ENCODE measurements at regions not wholly inside any gene's neighbourhood (a gene's known extent, or its start where the extent isn't known, plus 50 kb on each side); places are given as distances from the start of the nearest gene placed in this dataset.

GRCh38 chr6:66985816-66986215 is 1278.8 kb upstream of the EYS start:
- H3K36me3 Mint-ChIP-seq (ENCODE audit: low read depth), result no peaks in the 10 kb centered on the region
- H3K4me1 Mint-ChIP-seq, result no peaks in the 10 kb centered on the region
- no peak for DNase-seq
- POLR2A ChIA-PET, result no interaction called here
- no peaks in the 10 kb centered on the region for H3K27me3 Mint-ChIP-seq
- no peak overlapping the region for H3K4me3 Mint-ChIP-seq
- peaks cover 8% of the 10 kb centered on the region for H3K9me3 Mint-ChIP-seq
- CTCF ChIA-PET, result no interaction called here
- no peak overlapping the region for H3K27ac Mint-ChIP-seq

GRCh38 chr6:66970373-66970772 is 1263.3 kb upstream of the EYS start:
- POLR2A ChIA-PET, result no interaction called here
- no peak for DNase-seq
- no peak overlapping the region for H3K4me3 Mint-ChIP-seq
- no peaks in the 10 kb centered on the region for H3K4me1 Mint-ChIP-seq
- CTCF ChIA-PET, result no interaction called here
- H3K27ac Mint-ChIP-seq, result no peak overlapping the region
- no peaks in the 10 kb centered on the region for H3K36me3 Mint-ChIP-seq (ENCODE audit: low read depth)
- no peaks in the 10 kb centered on the region for H3K27me3 Mint-ChIP-seq
- no peaks in the 10 kb centered on the region for H3K9me3 Mint-ChIP-seq

GRCh38 chr6:66965227-66965626 is 1258.2 kb upstream of the EYS start:
- H3K4me3 Mint-ChIP-seq, result no peak overlapping the region
- ChIA-PET CTCF (no interaction called here), POLR2A (no interaction called here)
- H3K27me3 Mint-ChIP-seq, result no peaks in the 10 kb centered on the region
- no peak overlapping the region for H3K27ac Mint-ChIP-seq
- H3K9me3 Mint-ChIP-seq, result peaks cover 4% of the 10 kb centered on the region
- no peaks in the 10 kb centered on the region for H3K36me3 Mint-ChIP-seq (ENCODE audit: low read depth)
- H3K4me1 Mint-ChIP-seq, result no peaks in the 10 kb centered on the region
- DNase-seq, result no peak

GRCh38 chr6:66964216-66964615 is 1257.2 kb upstream of the EYS start:
- CTCF ChIA-PET, result no interaction called here
- H3K9me3 Mint-ChIP-seq, result peaks cover 4% of the 10 kb centered on the region
- H3K36me3 Mint-ChIP-seq (ENCODE audit: low read depth), result no peaks in the 10 kb centered on the region
- H3K4me1 Mint-ChIP-seq, result no peaks in the 10 kb centered on the region
- H3K27me3 Mint-ChIP-seq, result no peaks in the 10 kb centered on the region
- POLR2A ChIA-PET, result no interaction called here
- no peak overlapping the region for H3K27ac Mint-ChIP-seq
- no peak overlapping the region for H3K4me3 Mint-ChIP-seq
- DNase-seq, result no peak

GRCh38 chr6:66962082-66962481 is 1255.1 kb upstream of the EYS start:
- POLR2A ChIA-PET, result no interaction called here
- H3K9me3 Mint-ChIP-seq, result peaks cover 6% of the 10 kb centered on the region
- no peaks in the 10 kb centered on the region for H3K27me3 Mint-ChIP-seq
- no peaks in the 10 kb centered on the region for H3K4me1 Mint-ChIP-seq
- CTCF ChIA-PET, result no interaction called here
- DNase-seq, result no peak
- no peak overlapping the region for H3K27ac Mint-ChIP-seq
- H3K4me3 Mint-ChIP-seq, result no peak overlapping the region
- H3K36me3 Mint-ChIP-seq (ENCODE audit: low read depth), result no peaks in the 10 kb centered on the region

GRCh38 chr6:66961191-66961590 is 1254.2 kb upstream of the EYS start:
- Mint-ChIP-seq H3K36me3 (ENCODE audit: low read depth) (no peaks in the 10 kb centered on the region), H3K4me1 (no peaks in the 10 kb centered on the region), H3K4me3 (no peak overlapping the region), H3K27ac (no peak overlapping the region), H3K9me3 (peaks cover 6% of the 10 kb centered on the region), H3K27me3 (no peaks in the 10 kb centered on the region)
- CTCF ChIA-PET, result no interaction called here
- POLR2A ChIA-PET, result no interaction called here
- no peak for DNase-seq

GRCh38 chr6:66949191-66949661 is 1242.2 kb upstream of the EYS start:
- no peak for DNase-seq
- Mint-ChIP-seq H3K4me3 (no peak overlapping the region), H3K9me3 (peaks cover 11% of the 10 kb centered on the region), H3K27me3 (no peaks in the 10 kb centered on the region), H3K36me3 (ENCODE audit: low read depth) (no peaks in the 10 kb centered on the region), H3K4me1 (no peaks in the 10 kb centered on the region), H3K27ac (no peak overlapping the region)
- ChIA-PET CTCF (no interaction called here), POLR2A (no interaction called here)

- no peaks in the 10 kb centered on the region for H3K36me3 Mint-ChIP-seq (ENCODE audit: low read depth)
- POLR2A ChIA-PET, result no interaction called here
- H3K4me1 Mint-ChIP-seq, result no peaks in the 10 kb centered on the region
- peaks cover 12% of the 10 kb centered on the region for H3K9me3 Mint-ChIP-seq
- no peaks in the 10 kb centered on the region for H3K27me3 Mint-ChIP-seq
- no peak overlapping the region for H3K4me3 Mint-ChIP-seq
- no peak for DNase-seq
- H3K27ac Mint-ChIP-seq, result no peak overlapping the region
- CTCF ChIA-PET, result no interaction called here
Observed at GRCh38 chr6:66948106-66948505, 1241.1 kb upstream of the EYS start.

GRCh38 chr6:66940003-66940402 is 1233.0 kb upstream of the EYS start:
- Mint-ChIP-seq H3K4me1 (no peaks in the 10 kb centered on the region), H3K27me3 (no peaks in the 10 kb centered on the region), H3K36me3 (ENCODE audit: low read depth) (no peaks in the 10 kb centered on the region), H3K9me3 (peaks cover 21% of the 10 kb centered on the region), H3K27ac (no peak overlapping the region), H3K4me3 (no peak overlapping the region)
- no peak for DNase-seq
- ChIA-PET CTCF (no interaction called here), POLR2A (no interaction called here)

GRCh38 chr6:66937180-66937579 is 1230.2 kb upstream of the EYS start:
- no peak overlapping the region for H3K27ac Mint-ChIP-seq
- H3K36me3 Mint-ChIP-seq (ENCODE audit: low read depth), result no peaks in the 10 kb centered on the region
- ChIA-PET POLR2A (no interaction called here), CTCF (no interaction called here)
- peaks cover 13% of the 10 kb centered on the region for H3K9me3 Mint-ChIP-seq
- H3K4me1 Mint-ChIP-seq, result no peaks in the 10 kb centered on the region
- no peak overlapping the region for H3K4me3 Mint-ChIP-seq
- no peaks in the 10 kb centered on the region for H3K27me3 Mint-ChIP-seq
- DNase-seq, result no peak

GRCh38 chr6:66935612-66936011 is 1228.6 kb upstream of the EYS start:
- ChIA-PET POLR2A (no interaction called here), CTCF (no interaction called here)
- H3K4me3 Mint-ChIP-seq, result no peak overlapping the region
- no peaks in the 10 kb centered on the region for H3K36me3 Mint-ChIP-seq (ENCODE audit: low read depth)
- no peaks in the 10 kb centered on the region for H3K27me3 Mint-ChIP-seq
- H3K27ac Mint-ChIP-seq, result no peak overlapping the region
- no peak for DNase-seq
- no peaks in the 10 kb centered on the region for H3K4me1 Mint-ChIP-seq
- H3K9me3 Mint-ChIP-seq, result peaks cover 11% of the 10 kb centered on the region

- no peak for DNase-seq
- CTCF ChIA-PET, result no interaction called here
Observed at GRCh38 chr6:66931787-66932186, 1224.8 kb upstream of the EYS start.

GRCh38 chr6:66930559-66931290 is 1223.7 kb upstream of the EYS start:
- no peak for DNase-seq
- no peaks in the 10 kb centered on the region for H3K4me1 Mint-ChIP-seq
- no peaks in the 10 kb centered on the region for H3K27me3 Mint-ChIP-seq
- H3K4me3 Mint-ChIP-seq, result no peak overlapping the region
- peaks cover 25% of the 10 kb centered on the region for H3K9me3 Mint-ChIP-seq
- no peaks in the 10 kb centered on the region for H3K36me3 Mint-ChIP-seq (ENCODE audit: low read depth)
- H3K27ac Mint-ChIP-seq, result no peak overlapping the region
- POLR2A ChIA-PET, result no interaction called here
- CTCF ChIA-PET, result no interaction called here

More at GRCh38 chr6:66931787-66932186, 1224.8 kb upstream of the EYS start:
- no peak overlapping the region for H3K27ac Mint-ChIP-seq
- H3K36me3 Mint-ChIP-seq (ENCODE audit: low read depth), result no peaks in the 10 kb centered on the region
- no peak overlapping the region for H3K4me3 Mint-ChIP-seq
- POLR2A ChIA-PET, result no interaction called here
- H3K9me3 Mint-ChIP-seq, result peaks cover 22% of the 10 kb centered on the region
- no peaks in the 10 kb centered on the region for H3K4me1 Mint-ChIP-seq
- no peaks in the 10 kb centered on the region for H3K27me3 Mint-ChIP-seq

GRCh38 chr6:66926060-66926459 is 1219.0 kb upstream of the EYS start:
- Mint-ChIP-seq H3K27ac (no peak overlapping the region), H3K27me3 (no peaks in the 10 kb centered on the region), H3K9me3 (peaks cover 36% of the 10 kb centered on the region), H3K4me1 (no peaks in the 10 kb centered on the region), H3K36me3 (ENCODE audit: low read depth) (no peaks in the 10 kb centered on the region), H3K4me3 (no peak overlapping the region)
- DNase-seq, result no peak
- CTCF ChIA-PET, result no interaction called here
- POLR2A ChIA-PET, result no interaction called here
